H9 (cell line): ENCODE measurements at regions not wholly inside any gene's neighbourhood (a gene's known extent, or its start where the extent isn't known, plus 50 kb on each side); places are given as distances from the start of the nearest gene placed in this dataset.

Source experiments
- DNase-seq: peaks from one replicate; pipeline ENCODE4 v3.0.0-alpha.2; 2017
- H2AFZ ChIP-seq: one replicate; pipeline ENCODE4 v1.6.1; 2013; ENCODE audit warnings: mild to moderate bottlenecking, low read length, control low read depth, moderate library complexity
- H2AK5ac ChIP-seq: 2 replicates; pipeline ENCODE4 v1.6.1; 2013; ENCODE audit warnings: low read length, control low read depth, mixed read lengths; ENCODE audit not compliant: insufficient read length
- H2BK120ac ChIP-seq: one replicate; pipeline ENCODE4 v1.6.1; 2013; ENCODE audit warnings: low read depth, mild to moderate bottlenecking, low read length, control low read depth, inconsistent platforms; ENCODE audit not compliant: poor library complexity, severe bottlenecking
- H2BK12ac ChIP-seq: 2 replicates; pipeline ENCODE4 v1.6.1; 2013; ENCODE audit warnings: low read length, control low read depth, mixed read lengths, low read depth; ENCODE audit not compliant: insufficient read length
- H2BK15ac ChIP-seq: 2 replicates; pipeline ENCODE4 v1.6.1; 2013; ENCODE audit warnings: low read depth, low read length, control low read depth
- H2BK20ac ChIP-seq: one replicate; pipeline ENCODE4 v1.6.1; 2013; ENCODE audit warnings: low read depth, mild to moderate bottlenecking, low read length, control low read depth, inconsistent platforms; ENCODE audit not compliant: poor library complexity, severe bottlenecking
- H2BK5ac ChIP-seq: 2 replicates; pipeline ENCODE4 v1.6.1; 2013; ENCODE audit warnings: low read length, control low read depth, mixed read lengths; ENCODE audit not compliant: insufficient read length
- H3K14ac ChIP-seq: 2 replicates; pipeline ENCODE4 v1.6.1; 2013; ENCODE audit warnings: low read length, control low read depth; ENCODE audit not compliant: insufficient read depth
- H3K18ac ChIP-seq: 2 replicates; pipeline ENCODE4 v1.6.1; 2013; ENCODE audit warnings: low read depth, mild to moderate bottlenecking, mixed read lengths, low read length, control low read depth; ENCODE audit not compliant: insufficient read length
- H3K23ac ChIP-seq: 2 replicates; pipeline ENCODE4 v1.6.1; 2013; ENCODE audit warnings: low read length, control low read depth, mixed read lengths, low read depth; ENCODE audit not compliant: insufficient read length
- H3K23me2 ChIP-seq: 2 replicates; pipeline ENCODE4 v1.6.1; 2013; ENCODE audit warnings: low read depth, mild to moderate bottlenecking, mixed read lengths, low read length, control low read depth; ENCODE audit not compliant: insufficient read length, poor library complexity, severe bottlenecking
- H3K27ac ChIP-seq: 2 replicates; pipeline ENCODE4 v1.5.1; 2013; ENCODE audit warnings: low read length, control low read depth, mixed read lengths, low read depth; ENCODE audit not compliant: insufficient read length
- H3K27me3 ChIP-seq: 2 replicates; pipeline ENCODE4 v1.6.1; 2013; ENCODE audit warnings: low read length, control low read depth, inconsistent platforms; ENCODE audit not compliant: insufficient read depth
- H3K4ac ChIP-seq: 2 replicates; pipeline ENCODE4 v1.6.1; 2013; ENCODE audit warnings: low read depth, mild to moderate bottlenecking, control low read depth, inconsistent platforms, low read length, moderate library complexity
- H3K4me1 ChIP-seq: 2 replicates; pipeline ENCODE4 v1.6.1; 2013; ENCODE audit warnings: low read length, control low read depth, inconsistent platforms; ENCODE audit not compliant: insufficient read depth
- H3K4me2 ChIP-seq: 2 replicates; pipeline ENCODE4 v1.6.1; 2013; ENCODE audit warnings: low read length, control low read depth, mixed read lengths; ENCODE audit not compliant: insufficient read length, insufficient read depth
- H3K56ac ChIP-seq: 2 replicates; pipeline ENCODE4 v1.6.1; 2013; ENCODE audit warnings: low read depth, mild to moderate bottlenecking, mixed read lengths, low read length, control low read depth; ENCODE audit not compliant: insufficient read length
- H3K79me1 ChIP-seq: 2 replicates; pipeline ENCODE4 v1.6.1; 2013; ENCODE audit warnings: low read depth, mild to moderate bottlenecking, moderate library complexity, low read length, control low read depth, inconsistent platforms; ENCODE audit not compliant: insufficient read depth, poor library complexity, severe bottlenecking
- H3K79me2 ChIP-seq: 2 replicates; pipeline ENCODE4 v1.6.1; 2013; ENCODE audit warnings: low read length, control low read depth, inconsistent platforms; ENCODE audit not compliant: insufficient read depth
- H3K9ac ChIP-seq: 2 replicates; pipeline ENCODE4 v1.6.1; 2013; ENCODE audit warnings: low read length, control low read depth, mixed read lengths; ENCODE audit not compliant: insufficient read length; ENCODE audit errors: extremely low read depth
- H3K9me3 ChIP-seq: one replicate; pipeline ENCODE4 v1.6.1; 2013; ENCODE audit warnings: low read depth, low read length, inconsistent platforms; ENCODE audit not compliant: control insufficient read depth
- H3T11ph ChIP-seq: one replicate; pipeline ENCODE4 v1.6.1; 2013; ENCODE audit warnings: mild to moderate bottlenecking, low read length, control low read depth, inconsistent platforms
- H4K20me1 ChIP-seq: one replicate; pipeline ENCODE4 v1.6.1; 2013; ENCODE audit not compliant: control insufficient read depth, insufficient read length, insufficient read depth
- H4K5ac ChIP-seq: 2 replicates; pipeline ENCODE4 v1.6.1; 2013; ENCODE audit warnings: low read depth, mild to moderate bottlenecking, mixed read lengths, low read length, control low read depth; ENCODE audit not compliant: insufficient read length
- H4K8ac ChIP-seq: replicated peaks from 2 replicates; pipeline ENCODE4 v1.6.1; 2013; ENCODE audit warnings: low read length, control low read depth, mixed read lengths, low read depth; ENCODE audit not compliant: insufficient read length
- H4K91ac ChIP-seq: 2 replicates; pipeline ENCODE4 v1.6.1; 2013; ENCODE audit warnings: low read depth, mild to moderate bottlenecking, moderate library complexity, mixed read lengths, low read length, control low read depth; ENCODE audit not compliant: insufficient read length
- H3K27ac Mint-ChIP-seq, 3 experiments: 2 replicates in 2 of 3; 3 replicates in 1 of 3; pipeline ENCODE4 v1.8.0; 2020 to 2021; ENCODE audit warnings: mixed read lengths in 3 of 3, mild to moderate bottlenecking in 1 of 3, moderate library complexity in 1 of 3
- H3K27me3 Mint-ChIP-seq: 2 replicates; pipeline ENCODE4 v1.8.0; 2021; ENCODE audit warnings: low read depth, mild to moderate bottlenecking, moderate library complexity, mixed read lengths
- H3K36me3 Mint-ChIP-seq, 3 experiments: 2 replicates in 2 of 3; 3 replicates in 1 of 3; pipeline ENCODE4 v1.8.0; 2020 to 2021; ENCODE audit warnings: low read depth in 3 of 3, mixed read lengths in 3 of 3; ENCODE audit not compliant: insufficient read depth in 1 of 3
- H3K4me1 Mint-ChIP-seq, 2 experiments: 2 replicates each; pipeline ENCODE4 v1.8.0; 2020; ENCODE audit warnings: mixed read lengths in 2 of 2
- H3K4me3 Mint-ChIP-seq, 2 experiments: 2 replicates in 1 of 2; 3 replicates in 1 of 2; pipeline ENCODE4 v1.8.0; 2020 to 2021; ENCODE audit warnings: mild to moderate bottlenecking in 2 of 2, mixed read lengths in 2 of 2, moderate library complexity in 1 of 2
- H3K9me3 Mint-ChIP-seq, 2 experiments: 2 replicates in 1 of 2; 3 replicates in 1 of 2; pipeline ENCODE4 v1.8.0; 2020; ENCODE audit warnings: mild to moderate bottlenecking in 2 of 2, mixed read lengths in 2 of 2, moderate library complexity in 1 of 2
- CTCF ChIP-seq: fragments of 200-600 bp; sonication (generic); conservative IDR thresholded peaks from 3 replicates; pipeline ENCODE4 v1.8.0; 2021; ENCODE audit warnings: antibody characterized with exemption, mild to moderate bottlenecking

- Mint-ChIP-seq H3K27me3 (no peaks in the 10 kb centered on the region; the same call in 1 of the 2 replicates), H3K4me1 (peaks cover 0 to 4% of the 10 kb centered on the region in 2 experiments; a peak in 2 of 4 replicates), H3K36me3 (no peaks in the 10 kb centered on the region), H3K27ac (0 out of 7 replicates have a peak overlapping the region, but pooled peaks of 1 of the 3 experiments have one; percentile 8), H3K4me3 (no peak overlapping the region), H3K9me3 (0 out of 5 replicates have a peak, but pooled peaks cover 0 to 2% of the 10 kb centered on the region in 2 experiments)
- Histone ChIP-seq H3K79me1 (no peaks in the 10 kb centered on the region), H3K23ac (no peak overlapping the region), H2AFZ (no peak overlapping the region), H2BK5ac (no peak overlapping the region), H4K91ac (no peak overlapping the region), H2BK20ac (no peak overlapping the region), H3K4me1 (no peaks in the 10 kb centered on the region), H3K23me2 (no peaks in the 10 kb centered on the region), H3K79me2 (no peaks in the 10 kb centered on the region), H2BK12ac (no peak overlapping the region), H3K27me3 (no peaks in the 10 kb centered on the region), H3K4me2 (no peak overlapping the region), H4K8ac (no peak overlapping the region), H2BK120ac (no peak overlapping the region), H3K56ac (no peak overlapping the region), H3K27ac (no peak overlapping the region), H4K5ac (no peak overlapping the region), H2BK15ac (no peak overlapping the region), H3T11ph (no peak overlapping the region), H3K18ac (no peak overlapping the region), H3K4ac (no peak overlapping the region), H2AK5ac (no peak overlapping the region), H3K14ac (no peak overlapping the region), H3K9me3 (no peaks in the 10 kb centered on the region), H3K9ac (no peak overlapping the region), H4K20me1 (no peaks in the 10 kb centered on the region)
- no peak for DNase-seq
- TF ChIP-seq CTCF, result no peak
Observed at GRCh38 chr3:117565777-117566176, 856.2 kb downstream of the TUSC7 start.
